ENCODE measurements at regions not wholly inside any gene's neighbourhood (a gene's known extent, or its start where the extent isn't known, plus 50 kb on each side); places are given as distances from the start of the nearest gene placed in this dataset.

- TF ChIP-seq CTCF (IDR thresholded peaks at IDR 0.05) (no peak), POLR2A (IDR thresholded peaks at IDR 0.05) (no peak)
Measured at GRCh38 chr18:60722742-60723141, 350.2 kb upstream of the MC4R start.

Measured in Peyer's patch (tissue), 4 donors.